CD8-positive, alpha-beta memory T cell (primary cell): ENCODE measurements at regions not wholly inside any gene's neighbourhood (a gene's known extent, or its start where the extent isn't known, plus 50 kb on each side); places are given as distances from the start of the nearest gene placed in this dataset.
"Not testable (repeated sequence)": the region's sequence is repeated elsewhere in the genome, so short reads cannot be mapped to it uniquely, and the experiment has no call there.

Source experiments
- CTCF ChIA-PET: fragments of 350-600 bp; sonication (Branson Sonifier 250); formaldehyde crosslinking; loops from one replicate; lab custom pipeline; 2021; ENCODE audit warnings: antibody characterized with exemption; lab: Charles Lee
- POLR2A ChIA-PET: fragments of 350-600 bp; sonication (Branson Sonifier 250); formaldehyde crosslinking; loops from one replicate; lab custom pipeline; 2021; ENCODE audit warnings: antibody characterized with exemption; lab: Charles Lee
- DNase-seq, 5 donors: peaks; one replicate each; pipeline versions ENCODE4 v3.0.0 to v3.0.0-alpha.2; 2020 to 2022; ENCODE audit warnings: mixed read lengths in 1 of 5
- H3K27ac ChIP-seq: one replicate; pipeline ENCODE4 v1.7.0; 2013; ENCODE audit warnings: low read depth, mild to moderate bottlenecking, low read length, moderate library complexity
- H3K27me3 ChIP-seq: 2 replicates; pipeline ENCODE4 v1.7.0; 2013; ENCODE audit warnings: low read length, mild to moderate bottlenecking; ENCODE audit not compliant: insufficient read depth, poor library complexity, severe bottlenecking
- H3K36me3 ChIP-seq: 2 replicates; pipeline ENCODE4 v1.7.0; 2013; ENCODE audit warnings: mild to moderate bottlenecking, low read length, moderate library complexity; ENCODE audit not compliant: insufficient read depth
- H3K4me1 ChIP-seq: 2 replicates; pipeline ENCODE4 v1.7.0; 2013; ENCODE audit warnings: mild to moderate bottlenecking, low read length, moderate library complexity; ENCODE audit not compliant: insufficient read depth
- H3K4me3 ChIP-seq: 2 replicates; pipeline ENCODE4 v1.7.0; 2013; ENCODE audit warnings: mild to moderate bottlenecking, low read length
- H3K9me3 ChIP-seq: 2 replicates; pipeline ENCODE4 v1.7.0; 2013; ENCODE audit warnings: mild to moderate bottlenecking, low read length
- H3K27ac Mint-ChIP-seq, 8 donors: one replicate each; pipeline ENCODE4 v1.8.0; 2020 to 2021; ENCODE audit warnings: mixed read lengths in 8 of 8, mild to moderate bottlenecking in 6 of 8, inconsistent platforms in 3 of 8, moderate library complexity in 3 of 8
- H3K27me3 Mint-ChIP-seq, 2 donors: one replicate each; pipeline ENCODE4 v1.8.0; 2020 to 2021; ENCODE audit warnings: mixed read lengths in 2 of 2, mild to moderate bottlenecking in 1 of 2, moderate library complexity in 1 of 2
- H3K36me3 Mint-ChIP-seq, 3 donors: one replicate each; pipeline ENCODE4 v1.8.0; 2020 to 2021; ENCODE audit warnings: mixed read lengths in 3 of 3, inconsistent platforms in 1 of 3, mild to moderate bottlenecking in 1 of 3
- H3K4me1 Mint-ChIP-seq, 3 donors: one replicate each; pipeline ENCODE4 v1.8.0; 2020 to 2021; ENCODE audit warnings: mixed read lengths in 3 of 3, inconsistent platforms in 1 of 3, mild to moderate bottlenecking in 1 of 3
- H3K4me3 Mint-ChIP-seq, 7 donors: one replicate each; pipeline ENCODE4 v1.8.0; 2020 to 2021; ENCODE audit warnings: mixed read lengths in 7 of 7, mild to moderate bottlenecking in 6 of 7, moderate library complexity in 4 of 7, inconsistent platforms in 2 of 7
- H3K9me3 Mint-ChIP-seq, 5 donors: one replicate each; pipeline ENCODE4 v1.8.0; 2020 to 2022; ENCODE audit warnings: mixed read lengths in 5 of 5, mild to moderate bottlenecking in 3 of 5, moderate library complexity in 2 of 5, inconsistent platforms in 1 of 5

GRCh38 chr5:89064736-89065135 is 181.8 kb upstream of the MEF2C start:
- POLR2A ChIA-PET: no interaction called here
- Histone ChIP-seq H3K9me3 (no peaks in the 10 kb centered on the region), H3K36me3 (no peaks in the 10 kb centered on the region), H3K4me3 (no peak overlapping the region), H3K27ac (no peak overlapping the region), H3K27me3 (no peaks in the 10 kb centered on the region), H3K4me1 (no peaks in the 10 kb centered on the region)
- H3K27me3 Mint-ChIP-seq: no peaks in the 10 kb centered on the region
- H3K4me3 Mint-ChIP-seq: no peak overlapping the region
- CTCF ChIA-PET: no interaction called here
- H3K36me3 Mint-ChIP-seq: no peaks in the 10 kb centered on the region
- peaks cover 0 to 2% (median 0%) of the 10 kb centered on the region in 5 donors for H3K9me3 Mint-ChIP-seq
- no peaks in the 10 kb centered on the region for H3K4me1 Mint-ChIP-seq
- H3K27ac Mint-ChIP-seq: no peak overlapping the region
- no peak for DNase-seq

- DNase-seq: no peak
- ChIA-PET CTCF (no interaction called here), POLR2A (no interaction called here)
- no peak overlapping the region for H3K4me3 Mint-ChIP-seq
- H3K4me1 ChIP-seq: no peaks in the 10 kb centered on the region
- H3K36me3 ChIP-seq: no peaks in the 10 kb centered on the region
- H3K36me3 Mint-ChIP-seq: no peaks in the 10 kb centered on the region
- H3K27ac Mint-ChIP-seq: no peak overlapping the region
- no peaks in the 10 kb centered on the region for H3K27me3 Mint-ChIP-seq
- no peak overlapping the region for H3K27ac ChIP-seq
- peaks cover 0 to 2% (median 0%) of the 10 kb centered on the region in 5 donors for H3K9me3 Mint-ChIP-seq
- no peaks in the 10 kb centered on the region for H3K27me3 ChIP-seq
- H3K9me3 ChIP-seq: no peaks in the 10 kb centered on the region
- H3K4me1 Mint-ChIP-seq: no peaks in the 10 kb centered on the region
- no peak overlapping the region for H3K4me3 ChIP-seq
These were observed 181.1 kb upstream of the MEF2C start for GRCh38 chr5:89064054-89064453.

- Mint-ChIP-seq H3K4me1 (no peaks in the 10 kb centered on the region), H3K27me3 (no peaks in the 10 kb centered on the region)
- CTCF ChIA-PET: no interaction called here
These were observed 177.8 kb upstream of the MEF2C start for GRCh38 chr5:89060768-89061167.

GRCh38 chr5:89059274-89059673 is 176.3 kb upstream of the MEF2C start:
- Histone ChIP-seq H3K9me3 (no peaks in the 10 kb centered on the region), H3K36me3 (no peaks in the 10 kb centered on the region), H3K27me3 (no peaks in the 10 kb centered on the region), H3K4me1 (no peaks in the 10 kb centered on the region), H3K4me3 (no peak overlapping the region), H3K27ac (no peak overlapping the region)
- H3K4me1 Mint-ChIP-seq: no peaks in the 10 kb centered on the region
- peaks cover 0 to 4% (median 0%) of the 10 kb centered on the region in 5 donors for H3K9me3 Mint-ChIP-seq
- H3K27ac Mint-ChIP-seq: no peak overlapping the region
- no peaks in the 10 kb centered on the region for H3K27me3 Mint-ChIP-seq
- ChIA-PET CTCF (no interaction called here), POLR2A (no interaction called here)
- H3K4me3 Mint-ChIP-seq: no peak overlapping the region
- no peaks in the 10 kb centered on the region for H3K36me3 Mint-ChIP-seq
- no peak for DNase-seq

More at GRCh38 chr5:89060768-89061167, 177.8 kb upstream of the MEF2C start:
- Mint-ChIP-seq H3K4me3 (no peak overlapping the region), H3K36me3 (no peaks in the 10 kb centered on the region), H3K27ac (no peak overlapping the region), H3K9me3 (peaks cover 0 to 2% (median 0%) of the 10 kb centered on the region in 5 donors)
- no peak overlapping the region for H3K27ac ChIP-seq
- no peaks in the 10 kb centered on the region for H3K9me3 ChIP-seq
- H3K4me1 ChIP-seq: no peaks in the 10 kb centered on the region
- no peaks in the 10 kb centered on the region for H3K27me3 ChIP-seq
- no peak for DNase-seq
- H3K4me3 ChIP-seq: no peak overlapping the region
- no peaks in the 10 kb centered on the region for H3K36me3 ChIP-seq
- POLR2A ChIA-PET: no interaction called here

GRCh38 chr5:89055695-89056085 is 172.7 kb upstream of the MEF2C start:
- CTCF ChIA-PET: no interaction called here
- H3K27ac Mint-ChIP-seq: no peak overlapping the region
- H3K4me1 ChIP-seq: no peaks in the 10 kb centered on the region
- H3K27ac ChIP-seq: no peak overlapping the region
- H3K36me3 Mint-ChIP-seq: no peaks in the 10 kb centered on the region
- no peak overlapping the region for H3K4me3 Mint-ChIP-seq
- no peaks in the 10 kb centered on the region for H3K27me3 Mint-ChIP-seq
- peaks cover 0 to 8% (median 3%) of the 10 kb centered on the region in 5 donors for H3K9me3 Mint-ChIP-seq
- H3K4me1 Mint-ChIP-seq: no peaks in the 10 kb centered on the region
- H3K27me3 ChIP-seq: no peaks in the 10 kb centered on the region
- H3K9me3 ChIP-seq: no peaks in the 10 kb centered on the region
- H3K36me3 ChIP-seq: no peaks in the 10 kb centered on the region
- H3K4me3 ChIP-seq: no peak overlapping the region
- POLR2A ChIA-PET: no interaction called here
- no peak for DNase-seq

- ChIA-PET CTCF (no interaction called here), POLR2A (no interaction called here)
- Histone ChIP-seq H3K27ac (no peak overlapping the region), H3K4me1 (no peaks in the 10 kb centered on the region), H3K36me3 (no peaks in the 10 kb centered on the region), H3K4me3 (no peak overlapping the region), H3K9me3 (no peaks in the 10 kb centered on the region), H3K27me3 (no peaks in the 10 kb centered on the region)
- no peaks in the 10 kb centered on the region for H3K4me1 Mint-ChIP-seq
- H3K27me3 Mint-ChIP-seq: no peaks in the 10 kb centered on the region
- peaks cover 4 to 13% (median 7%) of the 10 kb centered on the region in 5 donors for H3K9me3 Mint-ChIP-seq
- no peak overlapping the region for H3K4me3 Mint-ChIP-seq
- no peaks in the 10 kb centered on the region for H3K36me3 Mint-ChIP-seq
- no peak overlapping the region for H3K27ac Mint-ChIP-seq
- no peak for DNase-seq
These were observed 172.2 kb upstream of the MEF2C start for GRCh38 chr5:89055015-89055694.

GRCh38 chr5:89053547-89053946 is 170.6 kb upstream of the MEF2C start:
- CTCF ChIA-PET: no interaction called here

GRCh38 chr5:89050062-89050461 is 167.1 kb upstream of the MEF2C start:
- H3K36me3 ChIP-seq, H3K27ac Mint-ChIP-seq, H3K36me3 Mint-ChIP-seq, H3K4me1 Mint-ChIP-seq, H3K4me3 Mint-ChIP-seq, H3K27ac ChIP-seq, POLR2A ChIA-PET, H3K9me3 ChIP-seq, H3K27me3 ChIP-seq, CTCF ChIA-PET, H3K4me1 ChIP-seq, H3K27me3 Mint-ChIP-seq, DNase-seq, H3K4me3 ChIP-seq: not testable (repeated sequence)
- peaks cover 4 to 11% (median 7%) of the 10 kb centered on the region in 5 donors for H3K9me3 Mint-ChIP-seq

More at GRCh38 chr5:89053547-89053946, 170.6 kb upstream of the MEF2C start:
- DNase-seq: no peak
- Histone ChIP-seq H3K27ac (no peak overlapping the region), H3K27me3 (no peaks in the 10 kb centered on the region), H3K4me3 (no peak overlapping the region), H3K9me3 (no peaks in the 10 kb centered on the region), H3K4me1 (no peaks in the 10 kb centered on the region), H3K36me3 (no peaks in the 10 kb centered on the region)
- Mint-ChIP-seq H3K9me3 (peaks cover 6 to 15% (median 7%) of the 10 kb centered on the region in 5 donors), H3K4me1 (no peaks in the 10 kb centered on the region), H3K27me3 (no peaks in the 10 kb centered on the region), H3K27ac (no peak overlapping the region), H3K4me3 (no peak overlapping the region), H3K36me3 (no peaks in the 10 kb centered on the region)
- POLR2A ChIA-PET: no interaction called here
